IMR-90 (cell line): ENCODE measurements at regions not wholly inside any gene's neighbourhood (a gene's known extent, or its start where the extent isn't known, plus 50 kb on each side); places are given as distances from the start of the nearest gene placed in this dataset.
A peak's percentile ranks its signal among the peaks of the same experiment; 100 is the strongest.

Experiments used
- ATAC-seq: fragments of 200-7000 bp; cut with Tn5 transposase; 2 replicates; pipeline ENCODE4 v1.9.1; 2020; ENCODE audit warnings: low read depth, mild to moderate bottlenecking, moderate library complexity
- BruUV-seq: library from RNA; stranded (reverse); fragments of 400-500 nt; replicated peaks from 2 replicates; lab custom pipeline; 2021; lab: Mats Ljungman, UMichigan
- CTCF ChIA-PET: fragments of 300-600 bp; formaldehyde crosslinking; extraction: SDS; loops from one replicate; lab custom pipeline; 2021; ENCODE audit warnings: antibody characterized with exemption; lab: Yijun Ruan, JAX
- POLR2A ChIA-PET: fragments of 300-600 bp; sonication (Branson Sonifier 250); formaldehyde crosslinking; loops from one replicate; lab custom pipeline; 2022; ENCODE audit warnings: antibody characterized with exemption; ENCODE audit not compliant: unreplicated experiment; lab: Charles Lee
- DNase-seq: peaks from one replicate; pipeline ENCODE4 v3.0.0; 2013
- H2AFZ ChIP-seq: replicated peaks from 2 replicates; pipeline ENCODE3; 2013; ENCODE audit warnings: low read length, mild to moderate bottlenecking; ENCODE audit not compliant: poor library complexity
- H2AK5ac ChIP-seq: 2 replicates; pipeline ENCODE4 v1.6.1; 2013; ENCODE audit warnings: low read depth, low read length, inconsistent platforms
- H2AK9ac ChIP-seq: replicated peaks from 2 replicates; pipeline ENCODE3; 2013; ENCODE audit warnings: mild to moderate bottlenecking, low read depth, low read length, moderate library complexity; ENCODE audit not compliant: poor library complexity
- H2BK120ac ChIP-seq: 2 replicates; pipeline ENCODE4 v1.6.1; 2013; ENCODE audit warnings: low read depth, low read length, inconsistent platforms
- H2BK15ac ChIP-seq: 3 replicates; pipeline ENCODE4 v1.6.1; 2013; ENCODE audit warnings: low read depth, low read length, inconsistent platforms
- H2BK20ac ChIP-seq: 2 replicates; pipeline ENCODE4 v1.6.1; 2013; ENCODE audit warnings: low read depth, mild to moderate bottlenecking, inconsistent platforms, low read length, moderate library complexity
- H2BK5ac ChIP-seq: 2 replicates; pipeline ENCODE4 v1.6.1; 2013; ENCODE audit warnings: mild to moderate bottlenecking, low read depth, low read length, inconsistent platforms; ENCODE audit not compliant: poor library complexity, severe bottlenecking
- H3K14ac ChIP-seq: replicated peaks from 2 replicates; pipeline ENCODE4 v1.6.1; 2013; ENCODE audit warnings: low read depth, low read length, inconsistent platforms
- H3K18ac ChIP-seq: 2 replicates; pipeline ENCODE4 v1.6.1; 2013; ENCODE audit warnings: low read depth, low read length, control low read depth
- H3K23ac ChIP-seq: 2 replicates; pipeline ENCODE4 v1.6.1; 2013; ENCODE audit warnings: low read depth, low read length, inconsistent platforms
- H3K27ac ChIP-seq: 2 replicates; pipeline ENCODE4 v1.5.1; 2013; ENCODE audit warnings: mild to moderate bottlenecking, control low read depth, low read length; ENCODE audit not compliant: insufficient read depth
- H3K27me3 ChIP-seq: 2 replicates; pipeline ENCODE4 v1.6.1; 2013; ENCODE audit warnings: low read length; ENCODE audit not compliant: control insufficient read depth, insufficient read depth
- H3K36me3 ChIP-seq: 2 replicates; pipeline ENCODE4 v1.6.1; 2013; ENCODE audit warnings: low read length, mixed read lengths; ENCODE audit not compliant: control insufficient read depth, insufficient read depth
- H3K4ac ChIP-seq: 2 replicates; pipeline ENCODE4 v1.6.1; 2013; ENCODE audit warnings: low read depth, low read length, inconsistent platforms
- H3K4me1 ChIP-seq: 2 replicates; pipeline ENCODE4 v1.6.1; 2013; ENCODE audit warnings: low read length, mixed read lengths; ENCODE audit not compliant: control insufficient read depth, insufficient read depth
- H3K4me2 ChIP-seq: 2 replicates; pipeline ENCODE4 v1.6.1; 2013; ENCODE audit warnings: low read depth, mild to moderate bottlenecking, control low read depth, low read length, moderate library complexity
- H3K4me3 ChIP-seq: 2 replicates; pipeline ENCODE4 v1.5.1; 2013; ENCODE audit warnings: low read depth, mild to moderate bottlenecking, control low read depth, low read length, moderate library complexity; ENCODE audit not compliant: insufficient read depth
- H3K56ac ChIP-seq: 2 replicates; pipeline ENCODE4 v1.6.1; 2013; ENCODE audit warnings: low read length, inconsistent platforms; ENCODE audit not compliant: insufficient read depth; ENCODE audit errors: extremely low read depth
- H3K79me1 ChIP-seq, 2 experiments: 2 replicates each; pipeline ENCODE4 v1.6.1; 2013; ENCODE audit warnings: low read length in 2 of 2, inconsistent platforms in 1 of 2, low read depth in 1 of 2
- H3K9ac ChIP-seq: 2 replicates; pipeline ENCODE4 v1.6.1; 2013; ENCODE audit warnings: low read depth, low read length, control low read depth
- H3K9me1 ChIP-seq: 2 replicates; pipeline ENCODE4 v1.6.1; 2013; ENCODE audit warnings: low read length, inconsistent platforms; ENCODE audit not compliant: insufficient read depth
- H3K9me3 ChIP-seq: 2 replicates; pipeline ENCODE4 v1.6.1; 2013; ENCODE audit warnings: low read length; ENCODE audit not compliant: control insufficient read depth, insufficient read depth
- H4K20me1 ChIP-seq: 2 replicates; pipeline ENCODE4 v1.6.1; 2013; ENCODE audit warnings: low read length, inconsistent platforms; ENCODE audit not compliant: insufficient read depth
- H4K5ac ChIP-seq: 2 replicates; pipeline ENCODE4 v1.6.1; 2013; ENCODE audit warnings: mild to moderate bottlenecking, low read depth, low read length, control low read depth
- H4K8ac ChIP-seq, 2 experiments: 2 replicates each; pipeline ENCODE4 v1.6.1; 2013; ENCODE audit warnings: low read depth in 2 of 2, low read length in 2 of 2, control low read depth in 1 of 2, inconsistent platforms in 1 of 2
- H4K91ac ChIP-seq: 2 replicates; pipeline ENCODE4 v1.6.1; 2013; ENCODE audit warnings: low read depth, low read length, inconsistent platforms; ENCODE audit not compliant: insufficient read depth
- BHLHE40 ChIP-seq: fragments of 150-350 bp; IDR thresholded peaks from 2 replicates; pipeline ENCODE4 v1.6.1; 2016; ENCODE audit warnings: mild to moderate bottlenecking, low read depth, low read length
- CEBPB ChIP-seq: IDR thresholded peaks from 2 replicates; pipeline ENCODE4 v1.6.1; 2012; ENCODE audit warnings: low read depth, low read length, improper control_type of control experiment
- CHD1 ChIP-seq: IDR thresholded peaks from 2 replicates; pipeline ENCODE4 v1.6.1; 2012; ENCODE audit warnings: low read depth, low read length, improper control_type of control experiment
- FOS ChIP-seq: fragments of 150-350 bp; IDR thresholded peaks from 2 replicates; pipeline ENCODE4 v1.6.1; 2016; ENCODE audit warnings: low read depth, low read length
- MAFK ChIP-seq: IDR thresholded peaks from 2 replicates; pipeline ENCODE4 v1.6.1; 2012; ENCODE audit warnings: low read depth, low read length, improper control_type of control experiment
- MAZ ChIP-seq: IDR thresholded peaks from 2 replicates; pipeline ENCODE4 v1.6.1; 2012; ENCODE audit warnings: low read depth, mild to moderate bottlenecking, low read length, improper control_type of control experiment, moderate library complexity, borderline replicate concordance
- MXI1 ChIP-seq: IDR thresholded peaks from 2 replicates; pipeline ENCODE4 v1.6.1; 2012; ENCODE audit warnings: low read depth, mild to moderate bottlenecking, low read length, moderate library complexity, borderline replicate concordance
- NFE2L2 ChIP-seq: fragments of 150-350 bp; IDR thresholded peaks from 2 replicates; pipeline ENCODE4 v1.6.1; 2016; ENCODE audit warnings: low read depth, mild to moderate bottlenecking, low read length
- POLR2A ChIP-seq: IDR thresholded peaks from 2 replicates; pipeline ENCODE4 v1.6.1; 2012; ENCODE audit warnings: mild to moderate bottlenecking, low read depth, low read length
- RAD21 ChIP-seq: IDR thresholded peaks from 2 replicates; pipeline ENCODE4 v1.6.1; 2012; ENCODE audit warnings: low read length, improper control_type of control experiment
- RCOR1 ChIP-seq: IDR thresholded peaks from 2 replicates; pipeline ENCODE4 v1.6.1; 2012; ENCODE audit warnings: mild to moderate bottlenecking, low read length, improper control_type of control experiment; ENCODE audit not compliant: insufficient replicate concordance
- RFX5 ChIP-seq: IDR thresholded peaks from 2 replicates; pipeline ENCODE4 v1.8.0; 2012; ENCODE audit warnings: low read depth, mild to moderate bottlenecking, low read length, moderate library complexity
- SMC3 ChIP-seq: fragments of 150-350 bp; IDR thresholded peaks from 2 replicates; pipeline ENCODE4 v1.6.1; 2016; ENCODE audit warnings: low read depth, mild to moderate bottlenecking, antibody characterized with exemption, low read length, moderate library complexity
- WGBS, 2 experiments: methylation state at CpG; one replicate each; pipeline versions ENCODE4 v1.1.5 to v1.1.7; 2013; ENCODE audit warnings: missing lambda C conversion rate in 2 of 2; ENCODE audit not compliant: insufficient read length in 1 of 2; ENCODE audit errors: extremely low coverage in 2 of 2; 5-methylcytosine and 5-hydroxymethylcytosine counted together
- dilution Hi-C: fragments of 300-500 bp; cut with HindIII; formaldehyde crosslinking; loops from one replicate; pipeline ENCODE4 v1.14.3; 2018; ENCODE audit warnings: low sequenced_read_pairs; ENCODE audit not compliant: unreplicated experiment
- in situ Hi-C: fragments of 300-500 bp; cut with MboI; formaldehyde crosslinking; loops from 3 replicates; pipeline ENCODE4 v1.14.3; 2019; ENCODE audit warnings: low sequenced_read_pairs, inconsistent platforms, mixed read lengths
- intact Hi-C: fragments of 100-400 bp; cut with micrococcal nuclease; formaldehyde crosslinking; loops from 2 replicates; pipeline ENCODE4 v1.10.0; 2022
- TF ChIP-seq, protein P1 (sequence below): conservative IDR thresholded peaks from 2 replicates; pipeline ENCODE4 v1.5.1; 2012; ENCODE audit warnings: mild to moderate bottlenecking, low read depth, low read length, improper control_type of control experiment
- TF ChIP-seq, protein P2 (sequence below): fragments of 150-350 bp; IDR thresholded peaks from 2 replicates; pipeline ENCODE4 v1.6.1; 2017; ENCODE audit warnings: mild to moderate bottlenecking, antibody characterized with exemption, low read length, low read depth
- TF ChIP-seq, protein P3 (sequence below): fragments of 150-350 bp; IDR thresholded peaks from 2 replicates; pipeline ENCODE4 v1.6.1; 2016; ENCODE audit warnings: low read depth, mild to moderate bottlenecking, low read length, moderate library complexity, borderline replicate concordance

DNA sequence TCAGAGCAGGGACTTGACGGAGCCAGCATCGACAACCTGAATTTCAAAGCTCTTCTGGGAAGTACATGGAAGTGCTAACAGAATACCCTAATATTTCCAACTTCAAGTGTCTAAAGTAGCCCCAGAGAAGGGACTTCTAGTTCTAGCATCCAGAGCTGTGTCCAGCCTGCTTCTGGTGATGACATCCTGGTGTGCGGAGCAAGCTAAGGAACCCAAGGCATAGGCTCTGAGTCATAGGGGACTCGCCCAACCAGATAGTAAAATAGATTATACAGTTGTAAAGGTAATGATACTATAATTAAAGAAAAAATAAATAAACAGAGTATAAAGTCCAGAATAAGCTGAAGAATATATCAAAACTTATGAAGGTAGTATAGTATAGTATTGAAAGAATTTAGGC, 108.1 kb upstream of the SERPINE2 start:
- Histone ChIP-seq H3K56ac (no peak overlapping the region), H4K8ac (peak overlapping the region in 1 of 2 experiments; percentile 30; a peak in 1 of 4 replicates), H2BK120ac (peak overlapping the region; percentile 94), H3K9me1 (peaks cover 24% of the 10 kb centered on the region), H4K5ac (no peak overlapping the region), H3K4me3 (no peak overlapping the region), H3K14ac (peak overlapping the region; percentile 27), H2AK5ac (peak overlapping the region; percentile 88), H3K36me3 (no peaks in the 10 kb centered on the region), H2BK15ac (peak overlapping the region; percentile 91), H3K9me3 (no peaks in the 10 kb centered on the region), H3K27ac (no peak overlapping the region), H2BK5ac (peak overlapping the region; percentile 61), H3K4ac (peak overlapping the region; percentile 77), H2BK20ac (peak overlapping the region; percentile 93), H3K4me1 (peaks cover 23% of the 10 kb centered on the region), H3K18ac (peak overlapping the region; percentile 9), H3K9ac (no peak overlapping the region), H3K27me3 (no peaks in the 10 kb centered on the region), H2AK9ac (no peak overlapping the region), H4K20me1 (no peaks in the 10 kb centered on the region), H2AFZ (no peak overlapping the region), H3K4me2 (no peak overlapping the region), H3K23ac (0 out of 2 replicates have a peak overlapping the region, but pooled peaks have one; percentile 23), H3K79me1 (0 out of 4 replicates have a peak, but pooled peaks cover 0 to 3% of the 10 kb centered on the region in 2 experiments), H4K91ac (peak overlapping the region; percentile 71; the same call in 1 of the 2 replicates)
- TF ChIP-seq MXI1 (no peak), RFX5 (no peak), CEBPB (no peak), POLR2A (no peak), MAFK (no peak), CHD1 (no peak), RCOR1 (no peak), SMC3 (no peak), NFE2L2 (no peak), BHLHE40 (no peak), RAD21 (no peak), FOS (no peak), MAZ (no peak)
- TF ChIP-seq, protein P1, sequence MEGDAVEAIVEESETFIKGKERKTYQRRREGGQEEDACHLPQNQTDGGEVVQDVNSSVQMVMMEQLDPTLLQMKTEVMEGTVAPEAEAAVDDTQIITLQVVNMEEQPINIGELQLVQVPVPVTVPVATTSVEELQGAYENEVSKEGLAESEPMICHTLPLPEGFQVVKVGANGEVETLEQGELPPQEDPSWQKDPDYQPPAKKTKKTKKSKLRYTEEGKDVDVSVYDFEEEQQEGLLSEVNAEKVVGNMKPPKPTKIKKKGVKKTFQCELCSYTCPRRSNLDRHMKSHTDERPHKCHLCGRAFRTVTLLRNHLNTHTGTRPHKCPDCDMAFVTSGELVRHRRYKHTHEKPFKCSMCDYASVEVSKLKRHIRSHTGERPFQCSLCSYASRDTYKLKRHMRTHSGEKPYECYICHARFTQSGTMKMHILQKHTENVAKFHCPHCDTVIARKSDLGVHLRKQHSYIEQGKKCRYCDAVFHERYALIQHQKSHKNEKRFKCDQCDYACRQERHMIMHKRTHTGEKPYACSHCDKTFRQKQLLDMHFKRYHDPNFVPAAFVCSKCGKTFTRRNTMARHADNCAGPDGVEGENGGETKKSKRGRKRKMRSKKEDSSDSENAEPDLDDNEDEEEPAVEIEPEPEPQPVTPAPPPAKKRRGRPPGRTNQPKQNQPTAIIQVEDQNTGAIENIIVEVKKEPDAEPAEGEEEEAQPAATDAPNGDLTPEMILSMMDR, result no peak
- TF ChIP-seq, protein P2, sequence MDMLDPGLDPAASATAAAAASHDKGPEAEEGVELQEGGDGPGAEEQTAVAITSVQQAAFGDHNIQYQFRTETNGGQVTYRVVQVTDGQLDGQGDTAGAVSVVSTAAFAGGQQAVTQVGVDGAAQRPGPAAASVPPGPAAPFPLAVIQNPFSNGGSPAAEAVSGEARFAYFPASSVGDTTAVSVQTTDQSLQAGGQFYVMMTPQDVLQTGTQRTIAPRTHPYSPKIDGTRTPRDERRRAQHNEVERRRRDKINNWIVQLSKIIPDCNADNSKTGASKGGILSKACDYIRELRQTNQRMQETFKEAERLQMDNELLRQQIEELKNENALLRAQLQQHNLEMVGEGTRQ, result no peak
- TF ChIP-seq, protein P3, sequence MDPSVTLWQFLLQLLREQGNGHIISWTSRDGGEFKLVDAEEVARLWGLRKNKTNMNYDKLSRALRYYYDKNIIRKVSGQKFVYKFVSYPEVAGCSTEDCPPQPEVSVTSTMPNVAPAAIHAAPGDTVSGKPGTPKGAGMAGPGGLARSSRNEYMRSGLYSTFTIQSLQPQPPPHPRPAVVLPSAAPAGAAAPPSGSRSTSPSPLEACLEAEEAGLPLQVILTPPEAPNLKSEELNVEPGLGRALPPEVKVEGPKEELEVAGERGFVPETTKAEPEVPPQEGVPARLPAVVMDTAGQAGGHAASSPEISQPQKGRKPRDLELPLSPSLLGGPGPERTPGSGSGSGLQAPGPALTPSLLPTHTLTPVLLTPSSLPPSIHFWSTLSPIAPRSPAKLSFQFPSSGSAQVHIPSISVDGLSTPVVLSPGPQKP, result no peak
- peak; percentile 30 for DNase-seq
- no TSS peak for BruUV-seq
- ChIA-PET CTCF (interaction anchor here (1.3 kb wide), 1 partner anchor 153 kb away, joined by 3 read pairs; no protein-coding TSS in a partner anchor), POLR2A (no interaction called here)
- in situ Hi-C loops (no loop called here), dilution Hi-C loops (no loop called here), intact Hi-C loops (loop anchor here (5.0 kb wide), 1 partner anchor 100 kb away; no protein-coding TSS in a partner anchor)
- WGBS, 2 experiments, result no CpG with 5 or more reads among the region's 4 CpGs
- no peak for ATAC-seq
